ENCODE measurements at regions not wholly inside any gene's neighbourhood (a gene's known extent, or its start where the extent isn't known, plus 50 kb on each side); places are given as distances from the start of the nearest gene placed in this dataset.

GRCh38 chr4:186942758-186943377, 219.2 kb upstream of the FAT1 start:
- ATAC-seq (replicated peaks) (no peak), DNase-seq (no peak)
- Mint-ChIP-seq H3K27ac (no peak overlapping the region), H3K4me3 (no peak overlapping the region), H3K27me3 (no peaks in the 10 kb centered on the region), H3K9me3 (peaks cover 11 to 34% of the 10 kb centered on the region in 2 donors), H3K4me1 (ENCODE audit: low read depth in 2 of 2) (no peaks in the 10 kb centered on the region), H3K36me3 (ENCODE audit: insufficient read depth) (no peaks in the 10 kb centered on the region)

- no peak overlapping the region for H3K27ac Mint-ChIP-seq
- ATAC-seq (replicated peaks), result no peak
- no peaks in the 10 kb centered on the region for H3K4me1 Mint-ChIP-seq (ENCODE audit: low read depth in 2 of 2)
- no peaks in the 10 kb centered on the region for H3K36me3 Mint-ChIP-seq (ENCODE audit: insufficient read depth)
- peaks cover 8 to 34% of the 10 kb centered on the region in 2 donors for H3K9me3 Mint-ChIP-seq
- DNase-seq, result no peak
- no peaks in the 10 kb centered on the region for H3K27me3 Mint-ChIP-seq
- H3K4me3 Mint-ChIP-seq, result no peak overlapping the region
Measured at GRCh38 chr4:186943411-186943810, 219.8 kb upstream of the FAT1 start.

DNA sequence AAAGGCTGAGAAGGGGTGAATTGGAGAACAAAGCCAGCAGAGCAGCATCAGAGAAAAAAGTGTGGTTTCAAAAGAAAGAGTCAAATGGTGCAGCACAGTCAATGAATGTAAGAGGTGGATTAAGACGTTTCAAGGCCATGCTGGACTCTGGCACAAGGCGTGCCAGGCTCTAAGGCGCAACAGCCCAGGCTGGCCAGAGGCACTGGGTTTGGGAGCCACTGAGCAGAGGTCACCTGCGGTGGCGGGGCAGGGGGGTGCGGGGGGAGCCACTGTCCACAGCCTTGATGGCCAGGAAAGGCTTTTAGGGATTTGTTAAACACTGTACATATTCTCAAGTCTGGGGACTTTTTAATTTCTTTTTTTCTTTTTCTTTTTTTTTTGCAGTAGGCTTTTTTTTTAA, 222.5 kb upstream of the FAT1 start:
- Mint-ChIP-seq H3K27ac (no peak overlapping the region), H3K9me3 (peaks cover 9 to 34% of the 10 kb centered on the region in 2 donors), H3K4me3 (no peak overlapping the region), H3K36me3 (ENCODE audit: insufficient read depth) (no peaks in the 10 kb centered on the region), H3K4me1 (ENCODE audit: low read depth in 2 of 2) (no peaks in the 10 kb centered on the region), H3K27me3 (no peaks in the 10 kb centered on the region)
- ATAC-seq (replicated peaks) (no peak), DNase-seq (no peak)

GRCh38 chr4:186946682-186947294, 223.1 kb upstream of the FAT1 start:
- H3K9me3 Mint-ChIP-seq, result peaks cover 9 to 34% of the 10 kb centered on the region in 2 donors
- ATAC-seq (replicated peaks), result no peak
- DNase-seq, result no peak
- H3K4me3 Mint-ChIP-seq, result no peak overlapping the region
- no peaks in the 10 kb centered on the region for H3K36me3 Mint-ChIP-seq (ENCODE audit: insufficient read depth)
- H3K27me3 Mint-ChIP-seq, result no peaks in the 10 kb centered on the region
- no peaks in the 10 kb centered on the region for H3K4me1 Mint-ChIP-seq (ENCODE audit: low read depth in 2 of 2)
- H3K27ac Mint-ChIP-seq, result no peak overlapping the region

- H3K27ac Mint-ChIP-seq, result no peak overlapping the region
- DNase-seq (no peak), ATAC-seq (replicated peaks) (no peak)
- no peak overlapping the region for H3K4me3 Mint-ChIP-seq
- H3K4me1 Mint-ChIP-seq (ENCODE audit: low read depth in 2 of 2), result no peaks in the 10 kb centered on the region
- H3K36me3 Mint-ChIP-seq (ENCODE audit: insufficient read depth), result no peaks in the 10 kb centered on the region
- H3K9me3 Mint-ChIP-seq, result peaks cover 9 to 36% of the 10 kb centered on the region in 2 donors
- no peaks in the 10 kb centered on the region for H3K27me3 Mint-ChIP-seq
Measured at GRCh38 chr4:186948361-186949242, 224.9 kb upstream of the FAT1 start.

- no peaks in the 10 kb centered on the region for H3K36me3 Mint-ChIP-seq (ENCODE audit: insufficient read depth)
- H3K4me3 Mint-ChIP-seq, result no peak overlapping the region
- no peaks in the 10 kb centered on the region for H3K4me1 Mint-ChIP-seq (ENCODE audit: low read depth in 2 of 2)
- H3K27me3 Mint-ChIP-seq, result no peaks in the 10 kb centered on the region
- no peak for DNase-seq
- peaks cover 9 to 38% of the 10 kb centered on the region in 2 donors for H3K9me3 Mint-ChIP-seq
- ATAC-seq (replicated peaks), result no peak
- no peak overlapping the region for H3K27ac Mint-ChIP-seq
Measured at GRCh38 chr4:186949847-186950246, 226.2 kb upstream of the FAT1 start.

GRCh38 chr4:186952709-186953108, 229.1 kb upstream of the FAT1 start:
- Mint-ChIP-seq H3K4me3 (no peak overlapping the region), H3K4me1 (ENCODE audit: low read depth in 2 of 2) (no peaks in the 10 kb centered on the region), H3K36me3 (ENCODE audit: insufficient read depth) (no peaks in the 10 kb centered on the region), H3K9me3 (peaks cover 5 to 30% of the 10 kb centered on the region in 2 donors), H3K27me3 (no peaks in the 10 kb centered on the region), H3K27ac (no peak overlapping the region)
- no peak for ATAC-seq (replicated peaks)
- DNase-seq, result no peak

DNA sequence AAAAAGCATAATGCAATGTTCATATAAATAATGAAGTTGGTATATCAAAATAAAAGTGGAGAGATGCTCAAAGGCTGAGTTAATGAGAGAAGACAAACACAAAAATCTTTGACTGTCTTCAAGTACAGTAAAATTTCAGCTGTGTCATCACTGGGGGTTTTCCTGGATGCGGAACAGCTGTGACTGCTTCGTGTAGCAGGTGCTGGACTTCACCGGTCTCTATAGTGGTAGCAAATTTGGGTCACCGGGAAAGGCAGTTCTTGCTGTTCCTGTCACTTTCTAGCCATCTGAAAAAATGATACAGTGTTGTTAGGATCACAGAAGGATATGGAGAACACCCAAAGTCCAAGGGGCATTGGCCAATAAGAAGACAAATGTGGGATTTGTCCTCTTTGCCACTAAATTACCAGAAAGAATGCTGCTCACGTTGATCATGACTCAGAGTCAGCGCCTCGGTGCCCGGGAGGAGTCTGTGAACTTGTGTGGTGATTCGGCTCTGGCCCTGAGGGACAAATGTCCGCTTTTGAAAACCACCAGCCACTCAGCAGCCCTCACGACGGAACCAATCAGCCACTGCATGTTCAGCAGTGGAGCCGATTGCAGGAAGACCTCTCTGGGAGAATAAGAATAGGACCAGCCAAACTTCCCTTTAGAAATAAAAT, 230.1 kb upstream of the FAT1 start:
- ATAC-seq (replicated peaks), result no peak
- no peak overlapping the region for H3K4me3 Mint-ChIP-seq
- no peaks in the 10 kb centered on the region for H3K27me3 Mint-ChIP-seq
- H3K9me3 Mint-ChIP-seq, result peaks cover 4 to 30% of the 10 kb centered on the region in 2 donors
- H3K4me1 Mint-ChIP-seq (ENCODE audit: low read depth in 2 of 2), result no peaks in the 10 kb centered on the region
- H3K27ac Mint-ChIP-seq, result no peak overlapping the region
- no peak for DNase-seq
- H3K36me3 Mint-ChIP-seq (ENCODE audit: insufficient read depth), result no peaks in the 10 kb centered on the region

- Mint-ChIP-seq H3K36me3 (ENCODE audit: insufficient read depth) (no peaks in the 10 kb centered on the region), H3K4me1 (ENCODE audit: low read depth in 2 of 2) (no peaks in the 10 kb centered on the region), H3K27ac (no peak overlapping the region), H3K4me3 (no peak overlapping the region), H3K27me3 (no peaks in the 10 kb centered on the region), H3K9me3 (peaks cover 4 to 30% of the 10 kb centered on the region in 2 donors)
- DNase-seq (no peak), ATAC-seq (replicated peaks) (no peak)
Measured at GRCh38 chr4:186954509-186954908, 230.9 kb upstream of the FAT1 start.

DNA sequence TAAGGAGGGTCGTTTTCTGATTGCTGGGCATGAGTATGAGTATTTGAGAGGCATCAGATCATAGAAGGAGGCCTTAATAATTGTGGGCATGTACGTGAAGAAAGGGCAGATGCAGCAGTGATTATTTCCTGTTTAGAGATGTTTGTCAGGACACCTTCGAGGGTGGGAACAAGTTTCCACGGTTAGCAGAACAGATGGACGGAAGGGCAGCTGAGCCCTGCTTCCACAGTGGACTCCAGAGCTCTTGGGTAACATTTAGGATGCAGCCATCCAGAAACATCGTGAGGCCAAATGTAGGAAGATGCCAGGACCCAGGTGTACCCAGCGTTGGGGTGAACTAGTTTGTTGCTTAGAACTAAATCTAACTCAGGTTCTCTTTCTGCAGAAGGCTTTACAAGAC, 231.3 kb upstream of the FAT1 start:
- Mint-ChIP-seq H3K9me3 (peaks cover 4 to 30% of the 10 kb centered on the region in 2 donors), H3K27me3 (no peaks in the 10 kb centered on the region), H3K36me3 (ENCODE audit: insufficient read depth) (no peaks in the 10 kb centered on the region), H3K27ac (no peak overlapping the region), H3K4me1 (ENCODE audit: low read depth in 2 of 2) (no peaks in the 10 kb centered on the region), H3K4me3 (no peak overlapping the region)
- DNase-seq, result no peak
- ATAC-seq (replicated peaks), result no peak

DNA sequence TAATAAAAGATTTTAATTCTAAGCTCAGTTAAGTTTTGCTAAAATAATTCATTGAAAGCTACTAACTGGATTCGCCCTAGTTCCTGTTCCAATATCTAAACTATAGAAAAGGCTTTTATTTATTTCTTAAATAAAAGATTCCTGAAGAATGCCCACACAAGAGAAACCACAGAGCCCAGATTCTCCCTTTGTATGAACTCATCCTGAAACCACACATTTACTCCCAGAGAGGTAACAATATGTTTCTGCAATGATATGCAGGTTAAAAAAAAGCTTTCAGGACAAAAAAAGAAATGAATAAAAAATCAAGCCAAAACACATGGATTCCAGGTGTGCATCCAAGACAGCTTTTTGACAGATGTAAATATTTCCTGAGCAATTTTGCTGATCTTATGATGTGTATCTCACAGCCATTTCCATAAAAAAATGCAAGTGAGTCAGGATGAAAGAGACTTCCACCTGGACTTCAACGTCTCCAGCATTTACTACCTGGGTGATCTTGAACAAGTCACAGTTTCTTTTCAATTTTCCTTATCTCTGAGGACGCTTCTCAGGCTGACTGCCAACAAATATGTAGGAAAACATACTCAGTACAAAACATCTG, 234.4 kb upstream of the FAT1 start:
- no peak for DNase-seq
- ATAC-seq (replicated peaks), result no peak
- H3K9me3 Mint-ChIP-seq, result peaks cover 4 to 29% of the 10 kb centered on the region in 2 donors
- no peaks in the 10 kb centered on the region for H3K27me3 Mint-ChIP-seq
- no peaks in the 10 kb centered on the region for H3K36me3 Mint-ChIP-seq (ENCODE audit: insufficient read depth)
- no peak overlapping the region for H3K27ac Mint-ChIP-seq
- H3K4me1 Mint-ChIP-seq (ENCODE audit: low read depth in 2 of 2), result no peaks in the 10 kb centered on the region
- no peak overlapping the region for H3K4me3 Mint-ChIP-seq

- no peaks in the 10 kb centered on the region for H3K4me1 Mint-ChIP-seq (ENCODE audit: low read depth in 2 of 2)
- no peak for ATAC-seq (replicated peaks)
- no peak overlapping the region for H3K4me3 Mint-ChIP-seq
- no peak for DNase-seq
- H3K36me3 Mint-ChIP-seq (ENCODE audit: insufficient read depth), result no peaks in the 10 kb centered on the region
- H3K27me3 Mint-ChIP-seq, result no peaks in the 10 kb centered on the region
- peaks cover 4 to 21% of the 10 kb centered on the region in 2 donors for H3K9me3 Mint-ChIP-seq
- H3K27ac Mint-ChIP-seq, result no peak overlapping the region
Measured at GRCh38 chr4:186958726-186959350, 235.2 kb upstream of the FAT1 start.
